COLO829 (cell line): ENCODE measurements at regions not wholly inside any gene's neighbourhood (a gene's known extent, or its start where the extent isn't known, plus 50 kb on each side); places are given as distances from the start of the nearest gene placed in this dataset.
"Not testable (repeated sequence)": the region's sequence is repeated elsewhere in the genome, so short reads cannot be mapped to it uniquely, and the experiment has no call there.

Experiments
- DNase-seq: peaks from one replicate; pipeline ENCODE4 v3.0.0; 2012; ENCODE audit warnings: low spot score

DNA sequence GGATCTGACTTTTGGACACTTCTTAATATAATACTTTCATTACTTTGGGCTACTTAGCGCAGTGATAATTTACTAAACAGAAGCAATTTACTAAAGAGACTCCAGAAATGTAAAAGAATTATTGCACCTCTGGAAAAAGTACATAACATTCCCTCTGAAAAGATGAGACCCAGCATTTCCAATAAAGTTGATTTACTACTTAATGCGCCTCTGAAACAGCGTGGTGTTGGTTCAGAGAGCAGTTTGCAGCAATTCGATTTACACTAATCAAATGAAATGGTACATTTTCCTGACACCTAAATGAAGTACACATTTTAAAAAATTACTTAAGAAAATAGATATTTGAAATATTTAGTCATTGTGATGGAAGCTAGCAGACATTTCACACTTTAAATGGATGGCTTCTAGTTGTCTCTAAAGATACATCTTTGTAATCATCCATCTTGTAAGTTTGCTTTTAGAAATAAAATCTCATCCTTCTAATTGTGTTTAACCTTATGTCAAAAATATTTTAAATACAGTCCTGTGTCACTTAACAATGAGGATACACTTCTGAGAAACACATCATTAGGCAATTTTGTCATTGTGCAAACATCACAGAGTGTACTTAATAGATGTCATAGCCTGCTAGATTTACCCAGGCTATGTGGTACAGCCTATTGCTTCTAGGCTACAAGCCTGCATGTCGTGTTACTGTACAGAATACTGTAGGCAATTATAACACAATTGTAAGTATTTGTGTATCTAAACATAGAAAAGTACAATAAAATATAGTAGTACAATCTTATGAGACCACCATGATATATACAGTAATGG, 284.6 kb upstream of the UBE2E3 start:
- no peak for DNase-seq

- DNase-seq: no peak
Observed at GRCh38 chr2:180694445-180695421, 285.7 kb upstream of the UBE2E3 start.

GRCh38 chr2:180692322-180692721, 288.1 kb upstream of the UBE2E3 start:
- no peak for DNase-seq

DNA sequence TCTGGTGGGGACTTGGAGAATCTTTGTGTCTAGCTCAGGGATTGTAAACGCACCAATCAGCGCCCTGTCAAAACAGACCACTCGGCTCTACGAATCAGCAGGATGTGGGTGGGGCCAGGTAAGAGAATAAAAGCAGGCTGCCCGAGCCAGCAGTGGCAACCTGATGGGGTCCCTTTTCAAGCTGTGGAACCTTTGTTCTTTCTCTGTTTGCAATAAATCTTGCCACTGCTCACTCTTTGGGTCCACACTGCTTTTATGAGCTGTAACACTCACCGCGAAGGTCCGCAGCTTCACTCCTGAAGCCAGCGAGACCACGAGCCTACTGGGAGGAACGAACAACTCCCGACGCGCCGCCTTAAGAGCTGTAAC, 288.6 kb upstream of the UBE2E3 start:
- DNase-seq: not testable (repeated sequence)

- DNase-seq: not testable (repeated sequence)
Observed at GRCh38 chr2:180691186-180691854, 289.1 kb upstream of the UBE2E3 start.

DNA sequence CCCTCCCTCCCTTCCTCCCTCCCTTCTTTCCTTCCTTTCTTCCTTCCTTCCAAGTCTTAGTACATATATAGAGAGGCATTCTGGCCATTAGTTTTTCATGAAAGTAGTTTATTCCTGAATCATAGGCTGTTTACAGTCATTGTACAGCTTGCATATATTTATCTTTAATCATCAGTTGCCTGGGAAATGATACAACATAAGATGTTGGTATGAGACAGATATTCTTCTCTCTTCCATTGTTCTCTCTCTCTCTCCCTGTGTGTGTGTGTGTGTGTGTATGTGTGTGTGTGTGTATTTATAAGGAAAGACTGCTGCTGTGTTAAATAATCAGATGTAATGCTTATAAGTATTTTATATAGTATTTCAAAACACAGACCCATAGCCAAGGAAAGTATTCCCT, 289.8 kb upstream of the UBE2E3 start:
- no peak for DNase-seq

DNA sequence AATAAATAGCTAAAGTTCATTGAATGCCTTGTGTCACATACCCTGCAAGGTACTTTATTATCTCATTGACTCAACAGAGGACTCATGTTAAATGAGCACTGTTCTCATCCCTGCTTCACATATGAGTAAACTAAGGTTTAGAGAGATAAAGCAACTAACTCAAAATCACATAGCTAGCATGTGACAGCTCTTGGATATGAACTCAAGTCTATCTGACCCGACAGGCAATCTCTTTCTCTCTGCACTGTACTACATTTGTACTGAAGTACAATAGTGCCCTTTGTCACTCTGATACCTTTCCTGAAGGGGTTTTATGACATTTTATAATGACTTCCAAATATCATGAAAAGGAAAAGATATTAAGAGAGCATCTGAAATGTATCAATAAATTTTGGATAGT, 297.5 kb upstream of the UBE2E3 start:
- DNase-seq: peak; percentile 54

- no peak for DNase-seq
Observed at GRCh38 chr2:180679693-180680092, 300.7 kb upstream of the UBE2E3 start.

- no peak for DNase-seq
Observed at GRCh38 chr2:180678625-180678972, 301.8 kb upstream of the UBE2E3 start.

- no peak for DNase-seq
Observed at GRCh38 chr2:180677930-180678624, 302.3 kb upstream of the UBE2E3 start.

DNA sequence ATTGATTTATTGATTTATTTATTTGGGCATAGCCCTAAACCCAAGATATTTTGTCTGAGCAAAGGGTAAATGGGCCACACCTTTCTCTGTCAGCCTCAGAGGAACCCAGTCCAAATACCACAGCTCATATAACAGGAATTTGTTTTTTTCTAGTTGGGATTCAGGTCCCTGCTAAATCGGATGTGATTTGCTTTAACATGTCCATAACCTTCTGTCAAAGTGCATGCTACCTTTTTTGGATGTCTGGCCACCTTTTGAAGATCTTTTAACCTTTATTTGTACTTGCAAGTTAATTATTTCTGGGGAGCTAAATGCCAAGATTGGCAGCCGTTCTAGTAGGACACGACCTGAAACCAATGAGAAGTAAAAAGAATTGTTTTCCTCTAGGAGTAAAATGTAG, 303.2 kb upstream of the UBE2E3 start:
- DNase-seq: no peak

GRCh38 chr2:180676520-180677025, 303.8 kb upstream of the UBE2E3 start:
- DNase-seq: no peak

- no peak for DNase-seq
Observed at GRCh38 chr2:180675170-180675569, 305.2 kb upstream of the UBE2E3 start.

GRCh38 chr2:180672377-180672776, 308.0 kb upstream of the UBE2E3 start:
- no peak for DNase-seq

- DNase-seq: no peak
Observed at GRCh38 chr2:180670302-180671003, 310.0 kb upstream of the UBE2E3 start.

- no peak for DNase-seq
Observed at GRCh38 chr2:180669016-180669415, 311.4 kb upstream of the UBE2E3 start.

DNA sequence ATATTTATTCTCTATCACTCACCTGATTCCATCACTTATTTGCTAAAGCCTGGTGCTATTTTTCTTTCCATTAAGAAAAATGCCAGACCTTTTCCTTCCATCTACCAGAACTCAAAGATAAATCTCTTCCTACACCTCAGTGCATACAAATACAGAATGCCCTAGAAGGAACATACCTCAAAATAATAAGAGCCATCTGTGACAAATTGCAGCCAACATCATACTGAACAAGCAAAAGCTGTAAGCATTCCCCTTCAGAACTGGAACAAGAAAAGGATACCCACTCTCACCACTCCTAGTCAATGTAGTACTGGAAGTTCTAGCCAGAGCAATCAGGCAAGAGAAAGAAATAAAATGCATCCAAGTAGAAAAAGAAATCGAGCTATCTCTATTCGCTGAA, 315.9 kb upstream of the UBE2E3 start:
- no peak for DNase-seq

GRCh38 chr2:180662941-180663471, 317.4 kb upstream of the UBE2E3 start:
- DNase-seq: no peak

DNA sequence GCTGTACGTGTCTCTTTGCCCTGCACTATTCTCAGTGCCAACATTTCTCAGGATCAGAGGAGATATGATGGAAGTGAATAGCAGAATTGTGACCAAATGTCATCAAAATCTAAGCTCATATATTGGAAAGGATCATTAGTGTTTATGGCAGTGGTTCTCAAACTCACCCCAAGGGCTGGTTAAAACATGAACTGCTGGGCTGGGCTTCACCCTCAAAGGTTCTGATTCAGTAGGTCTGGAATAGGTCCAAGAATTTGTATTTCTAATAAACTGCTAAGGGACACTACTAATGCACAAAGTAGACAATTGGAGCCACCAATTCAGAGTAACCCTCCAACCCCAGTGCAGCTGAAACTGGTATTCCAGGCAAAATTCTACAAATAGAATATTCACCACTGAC, 317.9 kb upstream of the UBE2E3 start:
- no peak for DNase-seq

DNA sequence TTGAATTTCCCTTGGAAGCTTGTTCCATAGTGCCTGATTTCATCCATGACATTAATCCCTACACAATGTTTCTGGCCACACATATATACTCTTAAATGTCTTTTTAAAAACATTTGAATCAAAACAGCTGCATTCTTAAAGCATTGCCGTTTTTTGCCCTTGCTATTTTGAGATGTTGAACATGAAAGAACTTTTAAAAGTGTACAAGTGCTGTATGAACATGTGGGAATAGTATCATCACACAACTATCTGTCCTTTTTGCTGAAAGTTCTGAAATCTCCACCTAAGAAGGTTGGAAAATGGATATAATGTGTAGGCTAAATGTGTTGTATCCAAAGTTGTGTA, 318.7 kb upstream of the UBE2E3 start:
- DNase-seq: no peak
